ENCODE measurements at regions not wholly inside any gene's neighbourhood (a gene's known extent, or its start where the extent isn't known, plus 50 kb on each side); places are given as distances from the start of the nearest gene placed in this dataset.
"Not testable (repeated sequence)": the region's sequence is repeated elsewhere in the genome, so short reads cannot be mapped to it uniquely, and the experiment has no call there.

GRCh38 chr1:121116522-121117297 lies 67.4 kb downstream of the FAM72B start:
- POLR2A ChIA-PET = not testable (repeated sequence)

GRCh38 chr1:121117298-121117611 lies 66.9 kb downstream of the FAM72B start:
- CTCF ChIA-PET, H3K27me3 Mint-ChIP-seq: not testable (repeated sequence)

More at GRCh38 chr1:121116522-121117297, 67.4 kb downstream of the FAM72B start:
- H3K9me3 Mint-ChIP-seq; intact Hi-C loops (cut with micrococcal nuclease); H3K27me3 Mint-ChIP-seq; H3K4me1 Mint-ChIP-seq (ENCODE audit: low read depth); CTCF ChIA-PET; H3K4me3 Mint-ChIP-seq; H3K36me3 Mint-ChIP-seq; H3K27ac Mint-ChIP-seq; DNase-seq: not testable (repeated sequence)

GRCh38 chr1:121117622-121118479 lies 66.3 kb downstream of the FAM72B start:
- H3K27ac Mint-ChIP-seq; H3K4me1 Mint-ChIP-seq (ENCODE audit: low read depth); DNase-seq; POLR2A ChIA-PET; intact Hi-C loops (cut with micrococcal nuclease); H3K36me3 Mint-ChIP-seq; H3K27me3 Mint-ChIP-seq; CTCF ChIA-PET; H3K9me3 Mint-ChIP-seq: not testable (repeated sequence)
- H3K4me3 Mint-ChIP-seq = peak overlapping the region; percentile 32

More at GRCh38 chr1:121117298-121117611, 66.9 kb downstream of the FAM72B start:
- DNase-seq; H3K27ac Mint-ChIP-seq; H3K9me3 Mint-ChIP-seq; H3K4me1 Mint-ChIP-seq (ENCODE audit: low read depth); intact Hi-C loops (cut with micrococcal nuclease); H3K36me3 Mint-ChIP-seq; H3K4me3 Mint-ChIP-seq; POLR2A ChIA-PET: not testable (repeated sequence)

Data from activated CD4-positive, alpha-beta memory T cell treated with anti-CD3 and anti-CD28 coated beads for 36 hours (primary cell).